HG03135 (cell line): ENCODE measurements at regions not wholly inside any gene's neighbourhood (a gene's known extent, or its start where the extent isn't known, plus 50 kb on each side); places are given as distances from the start of the nearest gene placed in this dataset.

Experiments
- ATAC-seq: cut with Tn5 transposase; IDR thresholded peaks from one replicate; pipeline ENCODE4 v1.9.1; 2021; ENCODE audit warnings: mild to moderate bottlenecking, moderate library complexity; ENCODE audit not compliant: unreplicated experiment

- ATAC-seq: no peak
Measured at GRCh38 chr6:14676064-14676463, 558.5 kb downstream of the CD83 start.

- ATAC-seq: no peak
Measured at GRCh38 chr6:14676977-14677781, 559.6 kb downstream of the CD83 start.

- no peak for ATAC-seq
Measured at GRCh38 chr6:14681699-14682487, 564.0 kb upstream of the JARID2 start.

- no peak for ATAC-seq
Measured at GRCh38 chr6:14682812-14683211, 563.1 kb upstream of the JARID2 start.

- ATAC-seq: no peak
Measured at GRCh38 chr6:14689639-14690038, 556.2 kb upstream of the JARID2 start.

GRCh38 chr6:14690120-14691056 lies 555.5 kb upstream of the JARID2 start:
- no peak for ATAC-seq

- ATAC-seq: no peak
Measured at GRCh38 chr6:14692208-14692607, 553.7 kb upstream of the JARID2 start.

- ATAC-seq: no peak
Measured at GRCh38 chr6:14693301-14694192, 552.3 kb upstream of the JARID2 start.

- ATAC-seq: no peak
Measured at GRCh38 chr6:14694308-14694707, 551.6 kb upstream of the JARID2 start.

- no peak for ATAC-seq
Measured at GRCh38 chr6:14695579-14695978, 550.3 kb upstream of the JARID2 start.

- no peak for ATAC-seq
Measured at GRCh38 chr6:14696367-14696766, 549.5 kb upstream of the JARID2 start.

GRCh38 chr6:14697427-14697826 lies 548.4 kb upstream of the JARID2 start:
- no peak for ATAC-seq

GRCh38 chr6:14699803-14700601 lies 545.9 kb upstream of the JARID2 start:
- no peak for ATAC-seq

- no peak for ATAC-seq
Measured at GRCh38 chr6:14701946-14702345, 543.9 kb upstream of the JARID2 start.

- no peak for ATAC-seq
Measured at GRCh38 chr6:14702678-14703077, 543.2 kb upstream of the JARID2 start.

GRCh38 chr6:14703586-14703985 lies 542.3 kb upstream of the JARID2 start:
- no peak for ATAC-seq

- no peak for ATAC-seq
Measured at GRCh38 chr6:14704383-14705271, 541.2 kb upstream of the JARID2 start.

- no peak for ATAC-seq
Measured at GRCh38 chr6:14705841-14706377, 540.0 kb upstream of the JARID2 start.
